ENCODE measurements at regions not wholly inside any gene's neighbourhood (a gene's known extent, or its start where the extent isn't known, plus 50 kb on each side); places are given as distances from the start of the nearest gene placed in this dataset.

DNA sequence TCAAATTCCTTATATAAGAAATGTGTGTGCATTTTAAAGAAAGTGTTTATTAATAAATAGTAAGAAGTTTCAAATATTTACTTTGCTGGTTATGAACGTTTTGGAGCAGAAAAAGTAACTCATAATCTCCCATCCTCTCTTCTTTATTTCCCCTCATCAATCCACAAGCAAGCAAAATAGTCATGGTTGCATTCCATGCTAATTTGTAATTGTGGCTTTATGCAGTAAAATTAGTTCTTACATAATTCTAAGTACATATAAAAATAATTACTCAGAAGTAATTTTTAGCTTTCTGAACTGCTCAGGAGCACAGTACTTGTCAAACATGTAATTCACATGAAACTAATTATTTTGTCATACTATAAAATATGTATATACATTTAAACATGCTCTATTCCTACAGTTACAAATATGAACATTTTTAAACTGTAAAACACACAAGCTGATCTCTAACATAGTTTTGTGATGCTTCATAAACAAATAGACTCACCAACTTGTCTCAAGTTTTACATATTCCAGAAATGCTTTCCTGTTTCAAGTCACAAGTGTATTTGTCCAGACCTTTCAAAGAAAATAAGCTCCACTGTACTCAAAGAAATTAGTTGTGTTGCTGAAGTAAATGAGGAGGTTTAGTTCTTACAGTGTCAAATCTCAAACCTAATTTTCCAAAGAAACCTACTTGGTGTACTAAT lies 218.9 kb downstream of the PABPC4L start:
- Histone ChIP-seq H3K4me1 (ENCODE audit: insufficient read depth, low read length) (no peaks in the 10 kb centered on the region), H3K27ac (ENCODE audit: low read depth in 1 of 2, low read length in 2 of 2) (no peak overlapping the region), H3K27me3 (ENCODE audit: control insufficient read depth in 1 of 2, insufficient read depth in 2 of 2, low read length in 2 of 2) (no peaks in the 10 kb centered on the region), H3K4me3 (ENCODE audit: low read length) (no peak overlapping the region), H3K9me3 (ENCODE audit: control insufficient read depth in 1 of 2, insufficient read depth in 1 of 2, low read length in 2 of 2) (peaks cover 0 to under 1% of the 10 kb centered on the region in 2 experiments), H3K36me3 (ENCODE audit: insufficient read depth, low read length) (no peaks in the 10 kb centered on the region)
- Mint-ChIP-seq H3K27me3 (no peaks in the 10 kb centered on the region), H3K36me3 (ENCODE audit: low read depth) (no peaks in the 10 kb centered on the region), H3K4me1 (ENCODE audit: low read depth) (no peaks in the 10 kb centered on the region), H3K4me3 (no peak overlapping the region), H3K27ac (no peak overlapping the region), H3K9me3 (peaks cover 4% of the 10 kb centered on the region)
- intact Hi-C loops (cut with DNase I, micrococcal nuclease) = no loop called here
- no peak for TF ChIP-seq CTCF (IDR thresholded peaks at IDR 0.05)
- POLR2A ChIA-PET = no interaction called here
- no peak for ATAC-seq (ENCODE audit: poor library complexity)
- no peak for DNase-seq
- CTCF ChIA-PET = no interaction called here

DNA sequence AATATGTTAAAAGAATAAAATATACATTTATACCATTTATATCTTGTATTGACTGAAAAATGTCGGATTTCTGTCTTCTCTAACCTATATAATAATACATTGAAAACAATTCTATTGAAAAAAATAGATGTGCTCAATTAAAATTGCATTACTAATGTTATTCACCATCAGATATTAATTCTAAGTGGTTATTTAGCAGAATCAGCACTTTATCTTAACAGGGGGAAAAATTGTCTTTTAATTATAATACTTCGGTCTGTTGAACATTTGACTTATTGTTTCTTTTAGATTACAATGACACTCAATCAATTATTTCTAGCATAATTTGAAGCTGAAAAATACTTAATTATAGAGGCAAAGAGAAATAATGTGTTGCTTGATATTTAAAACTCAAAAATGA lies 220.3 kb downstream of the PABPC4L start:
- Histone ChIP-seq H3K36me3 (ENCODE audit: insufficient read depth, low read length) (no peaks in the 10 kb centered on the region), H3K27ac (ENCODE audit: low read depth in 1 of 2, low read length in 2 of 2) (no peak overlapping the region), H3K27me3 (ENCODE audit: control insufficient read depth in 1 of 2, insufficient read depth in 2 of 2, low read length in 2 of 2) (no peaks in the 10 kb centered on the region), H3K4me1 (ENCODE audit: insufficient read depth, low read length) (no peaks in the 10 kb centered on the region), H3K9me3 (ENCODE audit: control insufficient read depth in 1 of 2, insufficient read depth in 1 of 2, low read length in 2 of 2) (no peaks in the 10 kb centered on the region), H3K4me3 (ENCODE audit: low read length) (no peak overlapping the region)
- CTCF ChIA-PET = no interaction called here
- intact Hi-C loops (cut with DNase I, micrococcal nuclease) = no loop called here
- TF ChIP-seq CTCF (IDR thresholded peaks at IDR 0.05) = no peak
- Mint-ChIP-seq H3K27ac (no peak overlapping the region), H3K4me3 (no peak overlapping the region), H3K4me1 (ENCODE audit: low read depth) (no peaks in the 10 kb centered on the region), H3K9me3 (peaks cover 4% of the 10 kb centered on the region), H3K27me3 (no peaks in the 10 kb centered on the region), H3K36me3 (ENCODE audit: low read depth) (no peaks in the 10 kb centered on the region)
- DNase-seq (no peak), ATAC-seq (ENCODE audit: poor library complexity) (no peak)
- POLR2A ChIA-PET = no interaction called here

DNA sequence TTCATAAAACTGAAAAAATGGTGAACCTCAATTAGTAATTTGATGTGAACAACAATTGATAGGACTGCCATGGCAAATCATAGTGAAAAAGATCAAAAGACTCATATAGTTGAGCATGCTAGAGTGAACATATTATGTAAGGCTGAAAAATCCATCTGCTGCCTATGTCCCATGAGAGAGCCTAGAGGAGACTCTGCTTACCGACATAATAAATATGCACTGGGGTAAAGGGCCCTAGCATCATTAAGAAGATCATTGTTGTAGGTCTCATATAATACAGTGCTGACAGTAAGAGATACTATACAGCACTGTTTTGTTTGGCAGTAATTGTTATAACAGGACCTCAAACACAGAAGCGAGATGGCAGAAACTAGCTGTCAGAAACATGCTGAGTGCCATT lies 229.0 kb downstream of the PABPC4L start:
- Histone ChIP-seq H3K27ac (ENCODE audit: low read depth in 1 of 2, low read length in 2 of 2) (no peak overlapping the region), H3K4me3 (ENCODE audit: low read length) (no peak overlapping the region), H3K4me1 (ENCODE audit: insufficient read depth, low read length) (no peaks in the 10 kb centered on the region), H3K27me3 (ENCODE audit: control insufficient read depth in 1 of 2, insufficient read depth in 2 of 2, low read length in 2 of 2) (no peaks in the 10 kb centered on the region), H3K36me3 (ENCODE audit: insufficient read depth, low read length) (no peaks in the 10 kb centered on the region), H3K9me3 (ENCODE audit: control insufficient read depth in 1 of 2, insufficient read depth in 1 of 2, low read length in 2 of 2) (peaks cover 0 to 5% of the 10 kb centered on the region in 2 experiments)
- ATAC-seq (ENCODE audit: poor library complexity) = no peak
- Mint-ChIP-seq H3K36me3 (ENCODE audit: low read depth) (no peaks in the 10 kb centered on the region), H3K4me1 (ENCODE audit: low read depth) (no peaks in the 10 kb centered on the region), H3K27ac (no peak overlapping the region), H3K27me3 (no peaks in the 10 kb centered on the region), H3K4me3 (no peak overlapping the region), H3K9me3 (peaks cover 8% of the 10 kb centered on the region)
- POLR2A ChIA-PET = no interaction called here
- CTCF ChIA-PET = no interaction called here
- no peak for TF ChIP-seq CTCF (IDR thresholded peaks at IDR 0.05)
- intact Hi-C loops (cut with DNase I, micrococcal nuclease) = no loop called here
- DNase-seq = no peak
